ENCODE measurements at regions not wholly inside any gene's neighbourhood (a gene's known extent, or its start where the extent isn't known, plus 50 kb on each side); places are given as distances from the start of the nearest gene placed in this dataset.

- ChIA-PET CTCF (no interaction called here), RAD21 (ENCODE audit: unreplicated experiment) (no interaction called here), POLR2A (no interaction called here), SMC1A (ENCODE audit: uncharacterized antibody, unreplicated experiment) (no interaction called here)
- no peak overlapping the region for H2AFZ ChIP-seq (ENCODE audit: control insufficient read depth, low read depth, low read length)
- in situ Hi-C loops (cut with MboI), result no loop called here
- no peak overlapping the region for H3K4me3 ChIP-seq
- DNase-seq (ENCODE audit: low read depth, low spot score) (no peak), FAIRE-seq (no peak), ATAC-seq (no peak)
- no peaks in the 10 kb centered on the region for H4K20me1 ChIP-seq (ENCODE audit: control insufficient read depth, insufficient read depth)
- no peaks in the 10 kb centered on the region for H3K27me3 ChIP-seq (replicated peaks in 1 of 2; ENCODE audit: control insufficient read depth in 2 of 2, insufficient read depth in 2 of 2, low read length in 1 of 2)
- no peaks in the 10 kb centered on the region for H3K9me3 ChIP-seq (replicated peaks; ENCODE audit: control insufficient read depth, insufficient read depth, low read length)
- no TSS peak for BruUV-seq (replicated peaks)
- H3K79me2 ChIP-seq (ENCODE audit: control insufficient read depth, insufficient read depth, low read length), result no peaks in the 10 kb centered on the region
- no peaks in the 10 kb centered on the region for H3K4me1 ChIP-seq (ENCODE audit: control insufficient read depth, insufficient read depth, low read length)
- whole genome bisulfite sequencing (ENCODE audit: insufficient coverage, insufficient replicate concordance, low lambda C conversion rate, missing lambda C conversion rate), result 52% methylated on average over 17 of the region's 40 CpGs
- no peak overlapping the region for H3K27ac ChIP-seq (ENCODE audit: control insufficient read depth, insufficient read depth)
- H3K9ac ChIP-seq (ENCODE audit: control insufficient read depth, insufficient read depth, low read length), result no peak overlapping the region
- intact Hi-C loops (cut with micrococcal nuclease; ENCODE audit: unreplicated experiment), result no loop called here
- no peaks in the 10 kb centered on the region for H3K36me3 ChIP-seq (ENCODE audit: control insufficient read depth in 2 of 2, insufficient read depth in 2 of 2, low read length in 1 of 2)
- H3K4me2 ChIP-seq (ENCODE audit: control insufficient read depth, insufficient read depth), result no peak overlapping the region
- TF ChIP-seq NFXL1 (IDR thresholded peaks at IDR 0.05; ENCODE audit: borderline replicate concordance) (no peak), PRDM15 (CRISPR knock-in tag; IDR thresholded peaks at IDR 0.05) (no peak), RAD51 (IDR thresholded peaks at IDR 0.05) (no peak), EED (IDR thresholded peaks at IDR 0.05; ENCODE audit: low read depth) (no peak), SP1 (IDR thresholded peaks at IDR 0.05; ENCODE audit: low read depth, low read length) (no peak), IRF4 (IDR thresholded peaks at IDR 0.05; ENCODE audit: low read depth, low read length) (no peak), CBX3 (IDR thresholded peaks at IDR 0.05; ENCODE audit: borderline replicate concordance, low read depth) (no peak), REST (IDR thresholded peaks at IDR 0.05; ENCODE audit: low read depth, low read length) (no peak), CTCF (IDR thresholded peaks at IDR 0.05 in 2 of 3, conservative IDR thresholded peaks at IDR 0.05 in 1 of 3; ENCODE audit: control insufficient read depth in 2 of 3, extremely low read depth in 1 of 3, insufficient read depth in 1 of 3, low read depth in 3 of 3, low read length in 3 of 3) (no peak), USF2 (IDR thresholded peaks at IDR 0.05; ENCODE audit: borderline replicate concordance, low read depth, low read length) (no peak), CEBPB (IDR thresholded peaks at IDR 0.05; ENCODE audit: borderline replicate concordance in 1 of 2, low read depth in 2 of 2, low read length in 2 of 2) (no peak), ZNF622 (IDR thresholded peaks at IDR 0.05) (no peak), IKZF1 (conservative IDR thresholded peaks at IDR 0.05) (no peak), ZNF274 (IDR thresholded peaks at IDR 0.05; ENCODE audit: insufficient read depth, insufficient read length) (no peak)
These were observed 189.8 kb downstream of the TMEM18 start for GRCh38 chr2:487186-488079.

Data from GM12878 (cell line).